IMR-90 (cell line): ENCODE measurements at regions not wholly inside any gene's neighbourhood (a gene's known extent, or its start where the extent isn't known, plus 50 kb on each side); places are given as distances from the start of the nearest gene placed in this dataset.

Source experiments
- ATAC-seq: fragments of 200-7000 bp; cut with Tn5 transposase; 2 replicates; pipeline ENCODE4 v1.9.1; 2020; ENCODE audit warnings: low read depth, mild to moderate bottlenecking, moderate library complexity
- BruUV-seq: library from RNA; stranded (reverse); fragments of 400-500 nt; replicated peaks from 2 replicates; lab custom pipeline; 2021; lab: Mats Ljungman, UMichigan
- CTCF ChIA-PET: fragments of 300-600 bp; formaldehyde crosslinking; extraction: SDS; loops from one replicate; lab custom pipeline; 2021; ENCODE audit warnings: antibody characterized with exemption; lab: Yijun Ruan, JAX
- POLR2A ChIA-PET: fragments of 300-600 bp; sonication (Branson Sonifier 250); formaldehyde crosslinking; loops from one replicate; lab custom pipeline; 2022; ENCODE audit warnings: antibody characterized with exemption; ENCODE audit not compliant: unreplicated experiment; lab: Charles Lee
- DNase-seq: peaks from one replicate; pipeline ENCODE4 v3.0.0; 2013
- H2AFZ ChIP-seq: replicated peaks from 2 replicates; pipeline ENCODE3; 2013; ENCODE audit warnings: low read length, mild to moderate bottlenecking; ENCODE audit not compliant: poor library complexity
- H2AK5ac ChIP-seq: 2 replicates; pipeline ENCODE4 v1.6.1; 2013; ENCODE audit warnings: low read depth, low read length, inconsistent platforms
- H2AK9ac ChIP-seq: replicated peaks from 2 replicates; pipeline ENCODE3; 2013; ENCODE audit warnings: mild to moderate bottlenecking, low read depth, low read length, moderate library complexity; ENCODE audit not compliant: poor library complexity
- H2BK120ac ChIP-seq: 2 replicates; pipeline ENCODE4 v1.6.1; 2013; ENCODE audit warnings: low read depth, low read length, inconsistent platforms
- H2BK15ac ChIP-seq: 3 replicates; pipeline ENCODE4 v1.6.1; 2013; ENCODE audit warnings: low read depth, low read length, inconsistent platforms
- H2BK20ac ChIP-seq: 2 replicates; pipeline ENCODE4 v1.6.1; 2013; ENCODE audit warnings: low read depth, mild to moderate bottlenecking, inconsistent platforms, low read length, moderate library complexity
- H2BK5ac ChIP-seq: 2 replicates; pipeline ENCODE4 v1.6.1; 2013; ENCODE audit warnings: mild to moderate bottlenecking, low read depth, low read length, inconsistent platforms; ENCODE audit not compliant: poor library complexity, severe bottlenecking
- H3K14ac ChIP-seq: replicated peaks from 2 replicates; pipeline ENCODE4 v1.6.1; 2013; ENCODE audit warnings: low read depth, low read length, inconsistent platforms
- H3K18ac ChIP-seq: 2 replicates; pipeline ENCODE4 v1.6.1; 2013; ENCODE audit warnings: low read depth, low read length, control low read depth
- H3K23ac ChIP-seq: 2 replicates; pipeline ENCODE4 v1.6.1; 2013; ENCODE audit warnings: low read depth, low read length, inconsistent platforms
- H3K27ac ChIP-seq: 2 replicates; pipeline ENCODE4 v1.5.1; 2013; ENCODE audit warnings: mild to moderate bottlenecking, control low read depth, low read length; ENCODE audit not compliant: insufficient read depth
- H3K27me3 ChIP-seq: 2 replicates; pipeline ENCODE4 v1.6.1; 2013; ENCODE audit warnings: low read length; ENCODE audit not compliant: control insufficient read depth, insufficient read depth
- H3K36me3 ChIP-seq: 2 replicates; pipeline ENCODE4 v1.6.1; 2013; ENCODE audit warnings: low read length, mixed read lengths; ENCODE audit not compliant: control insufficient read depth, insufficient read depth
- H3K4ac ChIP-seq: 2 replicates; pipeline ENCODE4 v1.6.1; 2013; ENCODE audit warnings: low read depth, low read length, inconsistent platforms
- H3K4me1 ChIP-seq: 2 replicates; pipeline ENCODE4 v1.6.1; 2013; ENCODE audit warnings: low read length, mixed read lengths; ENCODE audit not compliant: control insufficient read depth, insufficient read depth
- H3K4me2 ChIP-seq: 2 replicates; pipeline ENCODE4 v1.6.1; 2013; ENCODE audit warnings: low read depth, mild to moderate bottlenecking, control low read depth, low read length, moderate library complexity
- H3K4me3 ChIP-seq: 2 replicates; pipeline ENCODE4 v1.5.1; 2013; ENCODE audit warnings: low read depth, mild to moderate bottlenecking, control low read depth, low read length, moderate library complexity; ENCODE audit not compliant: insufficient read depth
- H3K56ac ChIP-seq: 2 replicates; pipeline ENCODE4 v1.6.1; 2013; ENCODE audit warnings: low read length, inconsistent platforms; ENCODE audit not compliant: insufficient read depth; ENCODE audit errors: extremely low read depth
- H3K79me1 ChIP-seq, 2 experiments: 2 replicates each; pipeline ENCODE4 v1.6.1; 2013; ENCODE audit warnings: low read length in 2 of 2, inconsistent platforms in 1 of 2, low read depth in 1 of 2
- H3K9ac ChIP-seq: 2 replicates; pipeline ENCODE4 v1.6.1; 2013; ENCODE audit warnings: low read depth, low read length, control low read depth
- H3K9me1 ChIP-seq: 2 replicates; pipeline ENCODE4 v1.6.1; 2013; ENCODE audit warnings: low read length, inconsistent platforms; ENCODE audit not compliant: insufficient read depth
- H3K9me3 ChIP-seq: 2 replicates; pipeline ENCODE4 v1.6.1; 2013; ENCODE audit warnings: low read length; ENCODE audit not compliant: control insufficient read depth, insufficient read depth
- H4K20me1 ChIP-seq: 2 replicates; pipeline ENCODE4 v1.6.1; 2013; ENCODE audit warnings: low read length, inconsistent platforms; ENCODE audit not compliant: insufficient read depth
- H4K5ac ChIP-seq: 2 replicates; pipeline ENCODE4 v1.6.1; 2013; ENCODE audit warnings: mild to moderate bottlenecking, low read depth, low read length, control low read depth
- H4K8ac ChIP-seq, 2 experiments: 2 replicates each; pipeline ENCODE4 v1.6.1; 2013; ENCODE audit warnings: low read depth in 2 of 2, low read length in 2 of 2, control low read depth in 1 of 2, inconsistent platforms in 1 of 2
- H4K91ac ChIP-seq: 2 replicates; pipeline ENCODE4 v1.6.1; 2013; ENCODE audit warnings: low read depth, low read length, inconsistent platforms; ENCODE audit not compliant: insufficient read depth
- BHLHE40 ChIP-seq: fragments of 150-350 bp; IDR thresholded peaks from 2 replicates; pipeline ENCODE4 v1.6.1; 2016; ENCODE audit warnings: mild to moderate bottlenecking, low read depth, low read length
- CEBPB ChIP-seq: IDR thresholded peaks from 2 replicates; pipeline ENCODE4 v1.6.1; 2012; ENCODE audit warnings: low read depth, low read length, improper control_type of control experiment
- CHD1 ChIP-seq: IDR thresholded peaks from 2 replicates; pipeline ENCODE4 v1.6.1; 2012; ENCODE audit warnings: low read depth, low read length, improper control_type of control experiment
- ELK1 ChIP-seq: fragments of 150-350 bp; IDR thresholded peaks from 2 replicates; pipeline ENCODE4 v1.6.1; 2016; ENCODE audit warnings: low read depth, mild to moderate bottlenecking, low read length, moderate library complexity, borderline replicate concordance
- FOS ChIP-seq: fragments of 150-350 bp; IDR thresholded peaks from 2 replicates; pipeline ENCODE4 v1.6.1; 2016; ENCODE audit warnings: low read depth, low read length
- MAFK ChIP-seq: IDR thresholded peaks from 2 replicates; pipeline ENCODE4 v1.6.1; 2012; ENCODE audit warnings: low read depth, low read length, improper control_type of control experiment
- MAZ ChIP-seq: IDR thresholded peaks from 2 replicates; pipeline ENCODE4 v1.6.1; 2012; ENCODE audit warnings: low read depth, mild to moderate bottlenecking, low read length, improper control_type of control experiment, moderate library complexity, borderline replicate concordance
- MXI1 ChIP-seq: IDR thresholded peaks from 2 replicates; pipeline ENCODE4 v1.6.1; 2012; ENCODE audit warnings: low read depth, mild to moderate bottlenecking, low read length, moderate library complexity, borderline replicate concordance
- NFE2L2 ChIP-seq: fragments of 150-350 bp; IDR thresholded peaks from 2 replicates; pipeline ENCODE4 v1.6.1; 2016; ENCODE audit warnings: low read depth, mild to moderate bottlenecking, low read length
- POLR2A ChIP-seq: IDR thresholded peaks from 2 replicates; pipeline ENCODE4 v1.6.1; 2012; ENCODE audit warnings: mild to moderate bottlenecking, low read depth, low read length
- RAD21 ChIP-seq: IDR thresholded peaks from 2 replicates; pipeline ENCODE4 v1.6.1; 2012; ENCODE audit warnings: low read length, improper control_type of control experiment
- RCOR1 ChIP-seq: IDR thresholded peaks from 2 replicates; pipeline ENCODE4 v1.6.1; 2012; ENCODE audit warnings: mild to moderate bottlenecking, low read length, improper control_type of control experiment; ENCODE audit not compliant: insufficient replicate concordance
- RFX5 ChIP-seq: IDR thresholded peaks from 2 replicates; pipeline ENCODE4 v1.8.0; 2012; ENCODE audit warnings: low read depth, mild to moderate bottlenecking, low read length, moderate library complexity
- SMC3 ChIP-seq: fragments of 150-350 bp; IDR thresholded peaks from 2 replicates; pipeline ENCODE4 v1.6.1; 2016; ENCODE audit warnings: low read depth, mild to moderate bottlenecking, antibody characterized with exemption, low read length, moderate library complexity
- WGBS, 2 experiments: methylation state at CpG; one replicate each; pipeline versions ENCODE4 v1.1.5 to v1.1.7; 2013; ENCODE audit warnings: missing lambda C conversion rate in 2 of 2; ENCODE audit not compliant: insufficient read length in 1 of 2; ENCODE audit errors: extremely low coverage in 2 of 2; 5-methylcytosine and 5-hydroxymethylcytosine counted together
- dilution Hi-C: fragments of 300-500 bp; cut with HindIII; formaldehyde crosslinking; loops from one replicate; pipeline ENCODE4 v1.14.3; 2018; ENCODE audit warnings: low sequenced_read_pairs; ENCODE audit not compliant: unreplicated experiment
- in situ Hi-C: fragments of 300-500 bp; cut with MboI; formaldehyde crosslinking; loops from 3 replicates; pipeline ENCODE4 v1.14.3; 2019; ENCODE audit warnings: low sequenced_read_pairs, inconsistent platforms, mixed read lengths
- intact Hi-C: fragments of 100-400 bp; cut with micrococcal nuclease; formaldehyde crosslinking; loops from 2 replicates; pipeline ENCODE4 v1.10.0; 2022
- TF ChIP-seq, protein P1 (sequence below): conservative IDR thresholded peaks from 2 replicates; pipeline ENCODE4 v1.5.1; 2012; ENCODE audit warnings: mild to moderate bottlenecking, low read depth, low read length, improper control_type of control experiment
- TF ChIP-seq, protein P2 (sequence below): fragments of 150-350 bp; IDR thresholded peaks from 2 replicates; pipeline ENCODE4 v1.6.1; 2017; ENCODE audit warnings: mild to moderate bottlenecking, antibody characterized with exemption, low read length, low read depth

GRCh38 chr3:127118366-127118765 is 74.6 kb upstream of the PRR23E start:
- intact Hi-C loops (no loop called here), dilution Hi-C loops (no loop called here), in situ Hi-C loops (no loop called here)
- peaks cover 5% of the 10 kb centered on the region; the same call in 1 of the 2 replicates for H3K27me3 ChIP-seq
- H3K4me3 ChIP-seq, result no peak overlapping the region
- H2BK15ac ChIP-seq, result no peak overlapping the region
- no peak overlapping the region for H4K91ac ChIP-seq
- ATAC-seq, result no peak
- no peak overlapping the region for H2AFZ ChIP-seq
- H3K9me1 ChIP-seq, result no peaks in the 10 kb centered on the region
- no peaks in the 10 kb centered on the region for H3K9me3 ChIP-seq
- no peaks in the 10 kb centered on the region for H3K36me3 ChIP-seq
- no peak overlapping the region for H3K18ac ChIP-seq
- POLR2A ChIA-PET, result no interaction called here
- H2AK5ac ChIP-seq, result no peak overlapping the region
- H3K56ac ChIP-seq, result no peak overlapping the region
- no peak overlapping the region for H3K4ac ChIP-seq
- no peak overlapping the region for H3K23ac ChIP-seq
- no peak overlapping the region for H3K4me2 ChIP-seq
- H3K4me1 ChIP-seq, result no peaks in the 10 kb centered on the region
- H3K27ac ChIP-seq, result no peak overlapping the region
- no peak overlapping the region for H2BK5ac ChIP-seq
- H3K9ac ChIP-seq, result no peak overlapping the region
- no peak overlapping the region for H2AK9ac ChIP-seq
- no peak overlapping the region for H4K8ac ChIP-seq
- no peak for TF ChIP-seq MAZ
- no peak for TF ChIP-seq MXI1
- TF ChIP-seq SMC3, result no peak
- TF ChIP-seq, protein P1, sequence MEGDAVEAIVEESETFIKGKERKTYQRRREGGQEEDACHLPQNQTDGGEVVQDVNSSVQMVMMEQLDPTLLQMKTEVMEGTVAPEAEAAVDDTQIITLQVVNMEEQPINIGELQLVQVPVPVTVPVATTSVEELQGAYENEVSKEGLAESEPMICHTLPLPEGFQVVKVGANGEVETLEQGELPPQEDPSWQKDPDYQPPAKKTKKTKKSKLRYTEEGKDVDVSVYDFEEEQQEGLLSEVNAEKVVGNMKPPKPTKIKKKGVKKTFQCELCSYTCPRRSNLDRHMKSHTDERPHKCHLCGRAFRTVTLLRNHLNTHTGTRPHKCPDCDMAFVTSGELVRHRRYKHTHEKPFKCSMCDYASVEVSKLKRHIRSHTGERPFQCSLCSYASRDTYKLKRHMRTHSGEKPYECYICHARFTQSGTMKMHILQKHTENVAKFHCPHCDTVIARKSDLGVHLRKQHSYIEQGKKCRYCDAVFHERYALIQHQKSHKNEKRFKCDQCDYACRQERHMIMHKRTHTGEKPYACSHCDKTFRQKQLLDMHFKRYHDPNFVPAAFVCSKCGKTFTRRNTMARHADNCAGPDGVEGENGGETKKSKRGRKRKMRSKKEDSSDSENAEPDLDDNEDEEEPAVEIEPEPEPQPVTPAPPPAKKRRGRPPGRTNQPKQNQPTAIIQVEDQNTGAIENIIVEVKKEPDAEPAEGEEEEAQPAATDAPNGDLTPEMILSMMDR, result no peak
- TF ChIP-seq, protein P2, sequence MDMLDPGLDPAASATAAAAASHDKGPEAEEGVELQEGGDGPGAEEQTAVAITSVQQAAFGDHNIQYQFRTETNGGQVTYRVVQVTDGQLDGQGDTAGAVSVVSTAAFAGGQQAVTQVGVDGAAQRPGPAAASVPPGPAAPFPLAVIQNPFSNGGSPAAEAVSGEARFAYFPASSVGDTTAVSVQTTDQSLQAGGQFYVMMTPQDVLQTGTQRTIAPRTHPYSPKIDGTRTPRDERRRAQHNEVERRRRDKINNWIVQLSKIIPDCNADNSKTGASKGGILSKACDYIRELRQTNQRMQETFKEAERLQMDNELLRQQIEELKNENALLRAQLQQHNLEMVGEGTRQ, result no peak
- TF ChIP-seq RFX5, result no peak
- TF ChIP-seq RCOR1, result no peak
- no peak for TF ChIP-seq RAD21
- no peak for TF ChIP-seq POLR2A
- no peak for TF ChIP-seq CHD1
- TF ChIP-seq FOS, result no peak
- TF ChIP-seq BHLHE40, result no peak
- TF ChIP-seq NFE2L2, result no peak
- no peak for TF ChIP-seq CEBPB
- no peak for TF ChIP-seq MAFK
- no peak for TF ChIP-seq ELK1
- no TSS peak for BruUV-seq
- no peak for DNase-seq
- H4K5ac ChIP-seq, result no peak overlapping the region
- no CpG with 5 or more reads among the region's 3 CpGs for WGBS, 2 experiments
- no peaks in the 10 kb centered on the region for H4K20me1 ChIP-seq
- no peak overlapping the region for H2BK120ac ChIP-seq
- H2BK20ac ChIP-seq, result no peak overlapping the region
- H3K79me1 ChIP-seq, result no peaks in the 10 kb centered on the region
- no peak overlapping the region for H3K14ac ChIP-seq
- CTCF ChIA-PET, result no interaction called here
